Activated CD4-positive, alpha-beta T cell treated with anti-CD3 and anti-CD28 coated beads, Interleukin-2, amount 10 ng/mL, durations not matched to agents 7 days and 5 days (primary cell): ENCODE measurements at regions not wholly inside any gene's neighbourhood (a gene's known extent, or its start where the extent isn't known, plus 50 kb on each side); places are given as distances from the start of the nearest gene placed in this dataset.

Experiments
- CTCF ChIA-PET: fragments of 350-600 bp; sonication (Branson Sonifier 250); formaldehyde crosslinking; loops from one replicate; lab custom pipeline; 2021; ENCODE audit warnings: antibody characterized with exemption; lab: Charles Lee
- POLR2A ChIA-PET: fragments of 350-600 bp; sonication (Branson Sonifier 250); formaldehyde crosslinking; loops from one replicate; lab custom pipeline; 2021; ENCODE audit warnings: antibody characterized with exemption; lab: Charles Lee
- DNase-seq: peaks from one replicate; pipeline ENCODE4 v3.0.0-alpha.2; 2020
- H3K27ac Mint-ChIP-seq: one replicate; pipeline ENCODE4 v1.8.0; 2021; ENCODE audit warnings: mild to moderate bottlenecking, moderate library complexity, mixed read lengths
- H3K27me3 Mint-ChIP-seq: one replicate; pipeline ENCODE4 v1.8.0; 2021; ENCODE audit warnings: mixed read lengths
- H3K36me3 Mint-ChIP-seq: one replicate; pipeline ENCODE4 v1.8.0; 2021; ENCODE audit warnings: low read depth, mixed read lengths
- H3K4me1 Mint-ChIP-seq: one replicate; pipeline ENCODE4 v1.8.0; 2021; ENCODE audit warnings: mixed read lengths
- H3K4me3 Mint-ChIP-seq: one replicate; pipeline ENCODE4 v1.8.0; 2021; ENCODE audit warnings: mild to moderate bottlenecking, moderate library complexity, mixed read lengths
- H3K9me3 Mint-ChIP-seq: one replicate; pipeline ENCODE4 v1.8.0; 2021; ENCODE audit warnings: mixed read lengths

GRCh38 chr14:30082486-30082885 is 154.8 kb upstream of the PRKD1 start:
- no peak for DNase-seq
- Mint-ChIP-seq H3K27me3 (no peaks in the 10 kb centered on the region), H3K4me3 (no peak overlapping the region), H3K9me3 (peaks cover 12% of the 10 kb centered on the region), H3K36me3 (no peaks in the 10 kb centered on the region), H3K27ac (no peak overlapping the region), H3K4me1 (no peaks in the 10 kb centered on the region)
- POLR2A ChIA-PET: no interaction called here
- CTCF ChIA-PET: no interaction called here

GRCh38 chr14:30084811-30085210 is 157.2 kb upstream of the PRKD1 start:
- POLR2A ChIA-PET: no interaction called here
- Mint-ChIP-seq H3K36me3 (no peaks in the 10 kb centered on the region), H3K9me3 (peaks cover 20% of the 10 kb centered on the region), H3K4me3 (no peak overlapping the region), H3K27ac (no peak overlapping the region), H3K4me1 (no peaks in the 10 kb centered on the region), H3K27me3 (no peaks in the 10 kb centered on the region)
- CTCF ChIA-PET: no interaction called here
- no peak for DNase-seq

DNA sequence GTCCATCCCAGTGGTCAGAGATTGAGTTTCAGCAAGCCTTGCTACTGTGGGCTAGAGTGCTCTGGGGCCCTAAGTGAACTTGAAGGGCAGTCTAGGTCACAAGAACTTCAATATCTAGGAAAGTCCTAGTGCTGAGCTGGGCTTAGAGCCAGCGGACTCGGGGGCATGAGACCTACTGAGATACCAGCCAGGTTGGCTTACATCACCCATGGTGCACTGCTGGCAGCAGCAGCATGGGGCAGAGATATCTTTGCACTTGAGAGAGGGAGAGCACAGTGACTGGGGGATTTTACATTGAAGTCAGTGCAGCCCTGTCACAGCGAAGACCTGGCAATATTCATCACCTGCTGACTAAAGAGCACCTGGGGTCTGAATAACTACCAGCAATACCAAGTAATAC is 158.3 kb upstream of the PRKD1 start:
- no peak for DNase-seq
- no peaks in the 10 kb centered on the region for H3K4me1 Mint-ChIP-seq
- no peak overlapping the region for H3K4me3 Mint-ChIP-seq
- ChIA-PET POLR2A (no interaction called here), CTCF (no interaction called here)
- H3K27ac Mint-ChIP-seq: no peak overlapping the region
- peaks cover 20% of the 10 kb centered on the region for H3K9me3 Mint-ChIP-seq
- H3K27me3 Mint-ChIP-seq: no peaks in the 10 kb centered on the region
- H3K36me3 Mint-ChIP-seq: no peaks in the 10 kb centered on the region

DNA sequence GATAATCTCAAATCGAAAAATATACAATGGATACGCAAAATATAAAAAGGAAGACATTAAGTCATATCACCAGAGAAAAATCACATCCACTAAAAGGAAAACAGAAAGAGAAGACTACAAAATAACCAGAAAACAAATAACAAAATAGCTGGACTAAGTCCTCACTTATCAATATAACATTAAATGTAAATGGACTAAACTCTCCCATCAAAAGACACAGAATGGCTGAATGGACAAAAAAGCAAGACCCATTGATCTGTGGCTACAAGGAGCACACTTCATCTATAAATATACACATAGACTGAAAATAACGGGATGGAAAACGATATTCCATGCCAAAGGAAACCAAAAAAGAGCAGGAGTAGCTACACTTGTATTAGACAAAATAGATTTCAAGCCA is 161.0 kb upstream of the PRKD1 start:
- Mint-ChIP-seq H3K9me3 (peaks cover 26% of the 10 kb centered on the region), H3K4me3 (no peak overlapping the region), H3K27me3 (no peaks in the 10 kb centered on the region), H3K27ac (no peak overlapping the region), H3K36me3 (no peaks in the 10 kb centered on the region), H3K4me1 (no peaks in the 10 kb centered on the region)
- ChIA-PET CTCF (no interaction called here), POLR2A (no interaction called here)
- no peak for DNase-seq

DNA sequence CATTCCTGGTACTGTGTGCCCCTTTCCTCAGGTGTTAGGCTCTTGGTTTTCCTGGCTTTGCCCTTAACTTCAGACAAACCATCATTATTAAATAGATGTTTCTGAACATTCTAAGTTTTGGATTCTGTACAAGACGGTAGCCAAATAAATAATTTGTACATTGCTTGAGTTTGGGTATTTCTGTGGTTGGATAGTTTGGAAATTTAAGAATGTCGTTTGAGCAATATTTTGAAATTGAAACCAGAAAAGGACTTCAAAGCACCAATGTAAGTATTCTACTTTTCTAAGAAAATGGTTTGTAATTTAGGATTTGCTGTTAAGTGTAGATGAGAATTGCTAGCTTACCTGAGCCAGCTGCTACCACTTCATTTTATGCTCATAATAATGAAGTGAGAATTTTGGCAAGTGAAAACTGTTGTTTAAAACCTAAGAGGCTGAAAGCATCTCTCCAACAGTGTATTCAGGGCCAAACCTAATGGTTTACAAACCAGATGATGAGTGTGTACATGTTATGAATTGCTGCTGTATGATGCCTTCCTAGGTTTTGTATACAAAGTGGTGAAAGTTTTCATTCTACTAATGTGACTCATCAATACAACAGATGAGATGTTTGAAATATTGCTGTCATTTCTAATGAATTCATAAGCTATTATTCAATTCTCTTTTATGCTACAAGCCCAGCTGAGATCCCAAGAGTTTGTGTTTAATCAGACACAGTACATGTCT is 181.5 kb upstream of the PRKD1 start:
- no peak overlapping the region for H3K27ac Mint-ChIP-seq
- no peaks in the 10 kb centered on the region for H3K36me3 Mint-ChIP-seq
- DNase-seq: no peak
- H3K4me1 Mint-ChIP-seq: no peaks in the 10 kb centered on the region
- peaks cover 4% of the 10 kb centered on the region for H3K9me3 Mint-ChIP-seq
- no peaks in the 10 kb centered on the region for H3K27me3 Mint-ChIP-seq
- no peak overlapping the region for H3K4me3 Mint-ChIP-seq
- ChIA-PET POLR2A (no interaction called here), CTCF (no interaction called here)

GRCh38 chr14:30114051-30114450 is 186.4 kb upstream of the PRKD1 start:
- ChIA-PET CTCF (no interaction called here), POLR2A (no interaction called here)
- no peak for DNase-seq
- Mint-ChIP-seq H3K27ac (no peak overlapping the region), H3K9me3 (no peaks in the 10 kb centered on the region), H3K36me3 (no peaks in the 10 kb centered on the region), H3K4me3 (no peak overlapping the region), H3K27me3 (no peaks in the 10 kb centered on the region), H3K4me1 (no peaks in the 10 kb centered on the region)

DNA sequence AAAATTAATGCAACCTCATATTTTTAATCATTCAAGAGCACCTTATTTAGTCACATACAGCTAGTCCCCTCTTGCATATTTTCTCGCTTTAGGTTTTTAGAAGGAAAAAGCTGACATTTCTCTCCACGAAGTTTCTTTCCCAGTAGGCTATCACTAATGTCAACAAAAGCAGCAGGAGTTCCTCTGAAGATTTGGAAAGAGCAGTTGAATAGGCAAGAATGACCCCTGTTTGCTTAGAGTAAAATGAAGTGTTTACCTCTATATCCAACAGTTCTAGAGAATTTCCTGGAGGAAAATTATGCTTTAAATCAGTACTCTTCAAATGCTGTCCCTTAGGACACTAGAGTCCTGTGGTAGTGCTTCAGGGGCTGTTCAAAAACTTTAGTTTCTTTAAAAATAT is 188.1 kb upstream of the PRKD1 start:
- CTCF ChIA-PET: no interaction called here
- DNase-seq: no peak
- Mint-ChIP-seq H3K27ac (no peak overlapping the region), H3K27me3 (no peaks in the 10 kb centered on the region), H3K9me3 (no peaks in the 10 kb centered on the region), H3K36me3 (no peaks in the 10 kb centered on the region), H3K4me3 (no peak overlapping the region), H3K4me1 (no peaks in the 10 kb centered on the region)
- POLR2A ChIA-PET: no interaction called here

GRCh38 chr14:30118992-30119640 is 191.5 kb upstream of the PRKD1 start:
- Mint-ChIP-seq H3K27ac (no peak overlapping the region), H3K9me3 (no peaks in the 10 kb centered on the region), H3K27me3 (no peaks in the 10 kb centered on the region), H3K36me3 (no peaks in the 10 kb centered on the region), H3K4me1 (no peaks in the 10 kb centered on the region), H3K4me3 (no peak overlapping the region)
- POLR2A ChIA-PET: no interaction called here
- DNase-seq: no peak
- CTCF ChIA-PET: no interaction called here

DNA sequence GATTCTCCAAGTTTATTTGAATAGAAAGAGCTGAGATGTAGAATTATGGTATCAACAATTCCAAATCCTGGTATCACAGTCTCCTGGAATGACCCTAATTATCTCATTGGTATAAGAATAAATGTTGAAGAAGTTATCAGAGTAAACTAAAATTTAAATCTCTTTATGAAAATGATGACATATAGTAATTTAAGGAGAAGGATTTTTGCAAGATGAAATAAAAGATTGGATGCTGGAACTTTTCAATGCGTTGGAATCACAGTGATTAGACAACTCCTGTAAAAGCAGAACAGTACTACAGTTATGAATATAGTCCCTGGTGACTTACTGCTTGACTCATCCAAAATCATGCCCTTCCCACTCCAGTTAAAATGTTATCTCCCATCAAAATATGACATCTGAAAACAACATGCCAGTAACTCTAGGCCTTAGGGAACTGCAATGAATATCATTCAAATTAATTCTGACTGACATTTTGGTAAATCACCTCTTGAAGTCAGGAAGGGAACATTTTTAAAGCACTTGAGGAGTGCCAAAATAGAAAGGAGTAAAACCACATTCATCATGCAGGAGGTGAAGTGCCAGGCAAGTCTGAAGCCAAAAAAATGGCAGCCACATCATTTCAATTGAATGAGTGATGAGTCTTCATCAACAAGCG is 197.8 kb upstream of the PRKD1 start:
- CTCF ChIA-PET: no interaction called here
- H3K27ac Mint-ChIP-seq: no peak overlapping the region

DNA sequence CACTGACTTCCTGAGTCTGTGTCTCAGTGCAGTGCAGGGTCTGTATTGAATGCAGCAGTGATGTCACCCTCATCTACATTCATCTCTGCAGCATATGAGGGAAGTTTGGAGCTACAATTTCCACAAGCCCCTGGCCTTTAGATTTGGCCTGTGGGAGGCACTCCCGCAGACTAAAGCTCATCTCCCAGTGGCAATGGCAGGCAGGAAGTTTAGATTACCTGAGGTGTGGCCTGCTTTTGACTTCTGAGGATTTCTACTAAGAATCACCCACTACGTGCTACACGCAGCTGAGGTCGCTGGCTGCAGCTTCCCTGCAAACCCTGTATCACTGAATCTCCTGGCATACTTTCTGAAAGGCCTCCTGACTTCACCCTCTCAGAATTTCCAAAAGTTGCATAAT is 202.2 kb upstream of the PRKD1 start:
- Mint-ChIP-seq H3K27ac (no peak overlapping the region), H3K4me3 (no peak overlapping the region), H3K4me1 (no peaks in the 10 kb centered on the region), H3K9me3 (peaks cover 2% of the 10 kb centered on the region), H3K27me3 (no peaks in the 10 kb centered on the region), H3K36me3 (no peaks in the 10 kb centered on the region)
- ChIA-PET CTCF (no interaction called here), POLR2A (no interaction called here)
- no peak for DNase-seq

More for the DNA sequence above, 197.8 kb upstream of the PRKD1 start:
- Mint-ChIP-seq H3K4me1 (no peaks in the 10 kb centered on the region), H3K4me3 (no peak overlapping the region), H3K36me3 (no peaks in the 10 kb centered on the region), H3K9me3 (peaks cover 2% of the 10 kb centered on the region), H3K27me3 (no peaks in the 10 kb centered on the region)
- POLR2A ChIA-PET: no interaction called here
- DNase-seq: no peak

- no peak for DNase-seq
- Mint-ChIP-seq H3K36me3 (no peaks in the 10 kb centered on the region), H3K4me3 (no peak overlapping the region), H3K27ac (no peak overlapping the region), H3K27me3 (no peaks in the 10 kb centered on the region), H3K4me1 (no peaks in the 10 kb centered on the region), H3K9me3 (peaks cover 2% of the 10 kb centered on the region)
- ChIA-PET POLR2A (no interaction called here), CTCF (no interaction called here)
These were observed 204.0 kb upstream of the PRKD1 start for GRCh38 chr14:30131581-30132097.

DNA sequence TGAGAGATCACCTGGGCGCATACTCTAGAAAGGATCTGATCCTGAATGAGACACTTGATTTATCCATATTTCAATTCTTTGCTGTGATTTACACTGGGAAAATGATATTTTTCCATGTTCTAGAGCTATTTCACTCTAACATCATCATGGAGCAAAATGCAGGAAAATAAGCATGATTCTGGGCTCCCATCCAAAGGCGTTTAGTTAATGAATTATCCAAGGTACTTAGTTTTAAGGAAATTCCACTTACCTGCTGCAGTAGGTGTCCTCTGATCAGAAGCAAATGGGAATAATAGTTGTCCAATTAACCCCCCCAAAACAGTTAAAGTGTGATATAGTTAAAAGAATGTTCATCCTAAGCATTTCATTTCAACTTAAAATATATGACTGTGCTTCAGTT is 204.5 kb upstream of the PRKD1 start:
- Mint-ChIP-seq H3K27me3 (no peaks in the 10 kb centered on the region), H3K36me3 (no peaks in the 10 kb centered on the region), H3K9me3 (peaks cover 2% of the 10 kb centered on the region), H3K27ac (no peak overlapping the region), H3K4me3 (no peak overlapping the region), H3K4me1 (no peaks in the 10 kb centered on the region)
- ChIA-PET CTCF (no interaction called here), POLR2A (no interaction called here)
- DNase-seq: no peak

GRCh38 chr14:30134936-30135335 is 207.3 kb upstream of the PRKD1 start:
- Mint-ChIP-seq H3K27ac (no peak overlapping the region), H3K36me3 (no peaks in the 10 kb centered on the region), H3K4me3 (no peak overlapping the region), H3K4me1 (no peaks in the 10 kb centered on the region), H3K27me3 (no peaks in the 10 kb centered on the region), H3K9me3 (no peaks in the 10 kb centered on the region)
- DNase-seq: no peak
- CTCF ChIA-PET: no interaction called here
- POLR2A ChIA-PET: no interaction called here
